ENCODE measurements at regions not wholly inside any gene's neighbourhood (a gene's known extent, or its start where the extent isn't known, plus 50 kb on each side); places are given as distances from the start of the nearest gene placed in this dataset.

DNA sequence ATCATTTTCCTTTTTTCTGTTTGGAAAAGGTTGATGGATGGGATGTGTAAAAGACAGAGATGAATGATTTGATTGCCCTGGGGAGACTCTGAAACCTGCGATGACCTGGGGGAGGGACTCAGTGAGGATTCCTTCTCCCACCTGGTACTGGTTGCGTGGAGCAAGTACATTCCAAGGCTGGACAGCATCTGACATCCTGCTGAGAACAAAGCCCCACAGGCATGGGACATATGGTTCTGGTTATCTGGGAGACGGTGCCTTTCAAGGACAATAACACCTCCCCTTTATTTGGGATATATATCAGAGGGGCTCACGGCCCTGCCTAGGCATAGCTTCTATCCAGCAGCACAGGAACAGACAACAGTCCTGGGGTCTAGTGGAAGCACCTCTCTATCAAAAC lies 527.8 kb downstream of the METTL15 start:
- 35 to 39% methylated on average over 3 to 4 of the region's 4 CpGs for WGBS, 2 donors
- TF ChIP-seq CTCF (IDR thresholded peaks at IDR 0.05) (no peak), POLR2A (IDR thresholded peaks at IDR 0.05) (no peak)
- no peaks in the 10 kb centered on the region for H3K27me3 ChIP-seq

GRCh38 chr11:28632338-28632737 lies 524.1 kb downstream of the METTL15 start:
- no peaks in the 10 kb centered on the region for H3K36me3 ChIP-seq (ENCODE audit: low read depth, missing control alignments)
- no peaks in the 10 kb centered on the region for H3K4me1 ChIP-seq
- 70 to 87% methylated on average over 2 of the region's 2 CpGs for WGBS, 2 donors
- DNase-seq, result no peak
- no peak overlapping the region for H3K27ac ChIP-seq
- TF ChIP-seq POLR2A (IDR thresholded peaks at IDR 0.05) (no peak), CTCF (IDR thresholded peaks at IDR 0.05) (no peak)
- H3K27me3 ChIP-seq, result no peaks in the 10 kb centered on the region
- intact Hi-C loops (cut with DNase I; ENCODE audit: low total_unique reads), result no loop called here
- H3K9me3 ChIP-seq, result no peaks in the 10 kb centered on the region
- no peak overlapping the region for H3K4me3 ChIP-seq

More for the DNA sequence above, 527.8 kb downstream of the METTL15 start:
- DNase-seq, result no peak
- Histone ChIP-seq H3K36me3 (ENCODE audit: low read depth, missing control alignments) (no peaks in the 10 kb centered on the region), H3K4me1 (no peaks in the 10 kb centered on the region), H3K4me3 (no peak overlapping the region), H3K27ac (no peak overlapping the region), H3K9me3 (no peaks in the 10 kb centered on the region)
- intact Hi-C loops (cut with DNase I; ENCODE audit: low total_unique reads), result no loop called here

- Histone ChIP-seq H3K36me3 (ENCODE audit: low read depth, missing control alignments) (no peaks in the 10 kb centered on the region), H3K9me3 (no peaks in the 10 kb centered on the region), H3K4me3 (no peak overlapping the region), H3K27ac (peak overlapping the region in 1 of 2 donors; percentile 30), H3K27me3 (no peaks in the 10 kb centered on the region), H3K4me1 (no peaks in the 10 kb centered on the region)
- DNase-seq, result no peak
- intact Hi-C loops (cut with DNase I; ENCODE audit: low total_unique reads), result no loop called here
- TF ChIP-seq CTCF (IDR thresholded peaks at IDR 0.05) (no peak), POLR2A (IDR thresholded peaks at IDR 0.05) (no peak)
- 67 to 79% methylated on average over 1 of the region's 1 CpG for WGBS, 2 donors
Measured at GRCh38 chr11:28631148-28631547, 523.0 kb downstream of the METTL15 start.

DNA sequence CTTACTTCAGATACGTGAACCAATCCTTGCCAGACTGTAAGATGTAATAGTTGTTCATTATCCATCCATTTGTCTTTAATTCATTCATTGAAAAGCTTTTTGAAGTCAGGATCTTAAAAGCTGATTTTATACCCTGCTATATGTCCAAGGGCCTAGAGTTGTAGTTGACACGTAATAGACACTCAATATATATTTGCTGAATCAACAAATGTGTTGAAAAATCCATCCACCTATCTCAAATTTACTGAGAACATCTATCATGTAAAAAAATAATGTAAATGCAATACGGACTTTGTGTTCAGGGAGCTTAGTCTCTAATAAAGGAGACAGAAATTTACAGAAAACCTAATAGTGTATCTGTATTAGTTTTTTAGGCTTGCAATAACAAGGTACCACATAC lies 521.0 kb downstream of the METTL15 start:
- 91 to 93% methylated on average over 3 of the region's 3 CpGs for WGBS, 2 donors
- Histone ChIP-seq H3K27me3 (no peaks in the 10 kb centered on the region), H3K4me3 (no peak overlapping the region), H3K4me1 (no peaks in the 10 kb centered on the region), H3K27ac (no peak overlapping the region), H3K36me3 (ENCODE audit: low read depth, missing control alignments) (no peaks in the 10 kb centered on the region), H3K9me3 (no peaks in the 10 kb centered on the region)
- TF ChIP-seq CTCF (IDR thresholded peaks at IDR 0.05) (no peak), POLR2A (IDR thresholded peaks at IDR 0.05) (no peak)
- intact Hi-C loops (cut with DNase I; ENCODE audit: low total_unique reads), result no loop called here
- DNase-seq, result no peak

GRCh38 chr11:28628412-28628811 lies 520.2 kb downstream of the METTL15 start:
- DNase-seq, result no peak
- intact Hi-C loops (cut with DNase I; ENCODE audit: low total_unique reads), result no loop called here
- Histone ChIP-seq H3K36me3 (ENCODE audit: low read depth, missing control alignments) (no peaks in the 10 kb centered on the region), H3K27ac (no peak overlapping the region), H3K27me3 (no peaks in the 10 kb centered on the region), H3K9me3 (no peaks in the 10 kb centered on the region), H3K4me3 (no peak overlapping the region), H3K4me1 (no peaks in the 10 kb centered on the region)
- TF ChIP-seq CTCF (IDR thresholded peaks at IDR 0.05), result no peak
- WGBS, 2 donors, result 79 to 80% methylated on average over 4 of the region's 4 CpGs
